ENCODE measurements at regions not wholly inside any gene's neighbourhood (a gene's known extent, or its start where the extent isn't known, plus 50 kb on each side); places are given as distances from the start of the nearest gene placed in this dataset.

GRCh38 chr9:126219648-126220063, 107.0 kb upstream of the MVB12B start:
- no peaks in the 10 kb centered on the region for H3K4me1 Mint-ChIP-seq (ENCODE audit: low read depth, unreplicated experiment)

GRCh38 chr9:126221480-126221879, 105.1 kb upstream of the MVB12B start:
- H3K36me3 Mint-ChIP-seq (ENCODE audit: insufficient read depth, unreplicated experiment) = no peaks in the 10 kb centered on the region
- no peaks in the 10 kb centered on the region for H3K9me3 Mint-ChIP-seq (ENCODE audit: low read depth, unreplicated experiment)
- BruUV-seq (replicated peaks) = no TSS peak
- no peak overlapping the region for H3K4me3 Mint-ChIP-seq (ENCODE audit: low read depth, unreplicated experiment)
- H3K4me1 Mint-ChIP-seq (ENCODE audit: low read depth, unreplicated experiment) = no peaks in the 10 kb centered on the region
- CTCF ChIA-PET = no interaction called here
- H3K27ac Mint-ChIP-seq (ENCODE audit: unreplicated experiment) = no peak overlapping the region
- H3K27me3 Mint-ChIP-seq (ENCODE audit: unreplicated experiment) = peaks cover 59% of the 10 kb centered on the region
- TF ChIP-seq CTCF (IDR thresholded peaks at IDR 0.05; ENCODE audit: unreplicated experiment) = no peak
- DNase-seq = no peak
- intact Hi-C loops (cut with micrococcal nuclease; ENCODE audit: unreplicated experiment) = no loop called here

More at GRCh38 chr9:126219648-126220063, 107.0 kb upstream of the MVB12B start:
- H3K36me3 Mint-ChIP-seq (ENCODE audit: insufficient read depth, unreplicated experiment) = no peaks in the 10 kb centered on the region
- H3K27me3 Mint-ChIP-seq (ENCODE audit: unreplicated experiment) = peaks cover 59% of the 10 kb centered on the region
- intact Hi-C loops (cut with micrococcal nuclease; ENCODE audit: unreplicated experiment) = no loop called here
- H3K9me3 Mint-ChIP-seq (ENCODE audit: low read depth, unreplicated experiment) = peaks cover 2% of the 10 kb centered on the region
- no peak for DNase-seq
- no peak for TF ChIP-seq CTCF (IDR thresholded peaks at IDR 0.05; ENCODE audit: unreplicated experiment)
- no peak overlapping the region for H3K4me3 Mint-ChIP-seq (ENCODE audit: low read depth, unreplicated experiment)
- BruUV-seq (replicated peaks) = no TSS peak
- no peak overlapping the region for H3K27ac Mint-ChIP-seq (ENCODE audit: unreplicated experiment)
- CTCF ChIA-PET = no interaction called here

GRCh38 chr9:126222363-126222834, 104.2 kb upstream of the MVB12B start:
- no peak for TF ChIP-seq CTCF (IDR thresholded peaks at IDR 0.05; ENCODE audit: unreplicated experiment)
- H3K4me1 Mint-ChIP-seq (ENCODE audit: low read depth, unreplicated experiment) = no peaks in the 10 kb centered on the region
- CTCF ChIA-PET = no interaction called here
- no peak for DNase-seq
- intact Hi-C loops (cut with micrococcal nuclease; ENCODE audit: unreplicated experiment) = no loop called here
- peaks cover 66% of the 10 kb centered on the region for H3K27me3 Mint-ChIP-seq (ENCODE audit: unreplicated experiment)
- no peak overlapping the region for H3K27ac Mint-ChIP-seq (ENCODE audit: unreplicated experiment)
- no peak overlapping the region for H3K4me3 Mint-ChIP-seq (ENCODE audit: low read depth, unreplicated experiment)
- H3K36me3 Mint-ChIP-seq (ENCODE audit: insufficient read depth, unreplicated experiment) = no peaks in the 10 kb centered on the region
- no peaks in the 10 kb centered on the region for H3K9me3 Mint-ChIP-seq (ENCODE audit: low read depth, unreplicated experiment)
- BruUV-seq (replicated peaks) = no TSS peak

- no peak for TF ChIP-seq CTCF (IDR thresholded peaks at IDR 0.05; ENCODE audit: unreplicated experiment)
- H3K27me3 Mint-ChIP-seq (ENCODE audit: unreplicated experiment) = peaks cover 71% of the 10 kb centered on the region
- no peaks in the 10 kb centered on the region for H3K4me1 Mint-ChIP-seq (ENCODE audit: low read depth, unreplicated experiment)
- no peak overlapping the region for H3K27ac Mint-ChIP-seq (ENCODE audit: unreplicated experiment)
- BruUV-seq (replicated peaks) = no TSS peak
- no peak for DNase-seq
- intact Hi-C loops (cut with micrococcal nuclease; ENCODE audit: unreplicated experiment) = no loop called here
- no peaks in the 10 kb centered on the region for H3K36me3 Mint-ChIP-seq (ENCODE audit: insufficient read depth, unreplicated experiment)
- H3K4me3 Mint-ChIP-seq (ENCODE audit: low read depth, unreplicated experiment) = no peak overlapping the region
- CTCF ChIA-PET = no interaction called here
- no peaks in the 10 kb centered on the region for H3K9me3 Mint-ChIP-seq (ENCODE audit: low read depth, unreplicated experiment)
Observed at GRCh38 chr9:126222835-126223431, 103.7 kb upstream of the MVB12B start.
